Vagina (tissue), 2 donors: ENCODE measurements at regions not wholly inside any gene's neighbourhood (a gene's known extent, or its start where the extent isn't known, plus 50 kb on each side); places are given as distances from the start of the nearest gene placed in this dataset.

Experiments used
- DNase-seq, 2 donors: peaks; one replicate each; pipeline ENCODE4 v3.0.0-alpha.2; 2017; ENCODE audit errors: extremely low spot score in 2 of 2
- H3K27ac ChIP-seq: fragments of 200-600 bp; sonication (generic); one replicate; pipeline ENCODE4 v1.5.1; 2019
- H3K27me3 ChIP-seq: fragments of 200-600 bp; sonication (generic); one replicate; pipeline ENCODE4 v1.5.1; 2019
- H3K36me3 ChIP-seq, 2 donors: fragments of 200-600 bp; sonication (generic); one replicate each; pipeline ENCODE4 v1.5.1; 2017 to 2019
- H3K4me1 ChIP-seq: fragments of 200-600 bp; sonication (generic); one replicate; pipeline ENCODE4 v1.5.1; 2019
- H3K4me3 ChIP-seq, 2 donors: fragments of 200-600 bp; sonication (generic); 1 replicate in 1 of 2; 2 replicates in 1 of 2; pipeline ENCODE4 v1.5.1; 2016 to 2019
- H3K9me3 ChIP-seq: fragments of 200-600 bp; sonication (generic); one replicate; pipeline ENCODE4 v1.5.1; 2019
- POLR2A ChIP-seq, 2 donors: fragments of 450-650 bp; IDR thresholded peaks; one replicate each; pipeline ENCODE4 v1.6.1; 2017; ENCODE audit warnings: antibody characterized with exemption in 2 of 2, mild to moderate bottlenecking in 2 of 2, moderate library complexity in 2 of 2
- POLR2AphosphoS5 ChIP-seq, 2 donors: sonication (generic); formaldehyde crosslinking; IDR thresholded peaks; one replicate each; pipeline ENCODE4 v1.9.0; 2017; ENCODE audit warnings: antibody characterized with exemption in 2 of 2, mild to moderate bottlenecking in 2 of 2, low read depth in 1 of 2; ENCODE audit not compliant: insufficient read depth in 1 of 2
- intact Hi-C: fragments of 100-400 bp; cut with DNase I; formaldehyde crosslinking; loops from one replicate; pipeline ENCODE4 v1.15.1; 2023
- TF ChIP-seq, protein P1 (sequence below), 3 experiments: fragments of 450-650 bp in 2 of 3; fragments of 200-600 bp in 1 of 3; sonication (generic) in 1 of 3; IDR thresholded peaks; one replicate each; pipeline ENCODE4 v1.5.1; 2017 to 2019; ENCODE audit warnings: antibody characterized with exemption in 3 of 3, mild to moderate bottlenecking in 2 of 3, moderate library complexity in 2 of 3

DNA sequence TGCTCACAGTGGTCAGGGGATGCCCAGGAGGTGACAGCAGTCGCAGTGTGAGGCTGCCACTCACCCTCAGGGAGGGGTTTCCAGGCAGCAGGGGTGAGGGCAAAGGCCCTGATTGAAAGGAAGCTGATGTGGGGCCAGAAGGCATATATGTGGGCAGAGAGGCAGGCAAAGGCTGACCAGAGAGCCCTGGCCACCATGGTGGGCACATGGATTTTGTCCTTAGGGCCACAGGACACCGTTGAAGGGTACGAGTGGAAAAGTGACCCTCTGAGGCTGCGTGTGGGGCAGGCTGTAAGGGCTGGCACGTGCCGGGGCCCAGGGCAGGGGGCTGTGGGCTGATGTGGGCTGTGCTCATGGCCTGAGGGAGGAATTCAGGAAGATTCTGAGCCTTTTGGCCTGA, 57.5 kb upstream of the ZNF32 start:
- intact Hi-C loops = no loop called here
- no peak for TF ChIP-seq POLR2A (IDR thresholded peaks at IDR 0.05)
- TF ChIP-seq, protein P1, sequence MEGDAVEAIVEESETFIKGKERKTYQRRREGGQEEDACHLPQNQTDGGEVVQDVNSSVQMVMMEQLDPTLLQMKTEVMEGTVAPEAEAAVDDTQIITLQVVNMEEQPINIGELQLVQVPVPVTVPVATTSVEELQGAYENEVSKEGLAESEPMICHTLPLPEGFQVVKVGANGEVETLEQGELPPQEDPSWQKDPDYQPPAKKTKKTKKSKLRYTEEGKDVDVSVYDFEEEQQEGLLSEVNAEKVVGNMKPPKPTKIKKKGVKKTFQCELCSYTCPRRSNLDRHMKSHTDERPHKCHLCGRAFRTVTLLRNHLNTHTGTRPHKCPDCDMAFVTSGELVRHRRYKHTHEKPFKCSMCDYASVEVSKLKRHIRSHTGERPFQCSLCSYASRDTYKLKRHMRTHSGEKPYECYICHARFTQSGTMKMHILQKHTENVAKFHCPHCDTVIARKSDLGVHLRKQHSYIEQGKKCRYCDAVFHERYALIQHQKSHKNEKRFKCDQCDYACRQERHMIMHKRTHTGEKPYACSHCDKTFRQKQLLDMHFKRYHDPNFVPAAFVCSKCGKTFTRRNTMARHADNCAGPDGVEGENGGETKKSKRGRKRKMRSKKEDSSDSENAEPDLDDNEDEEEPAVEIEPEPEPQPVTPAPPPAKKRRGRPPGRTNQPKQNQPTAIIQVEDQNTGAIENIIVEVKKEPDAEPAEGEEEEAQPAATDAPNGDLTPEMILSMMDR (IDR thresholded peaks at IDR 0.05) = no peak
- no peak for TF ChIP-seq POLR2AphosphoS5 (IDR thresholded peaks at IDR 0.05; ENCODE audit: insufficient read depth in 1 of 2, low read depth in 1 of 2)

GRCh38 chr10:43703286-43703685, 54.6 kb upstream of the ZNF32 start:
- Histone ChIP-seq H3K4me1 (peaks cover 7% of the 10 kb centered on the region), H3K27me3 (no peaks in the 10 kb centered on the region), H3K36me3 (no peaks in the 10 kb centered on the region), H3K9me3 (no peaks in the 10 kb centered on the region), H3K4me3 (no peak overlapping the region), H3K27ac (no peak overlapping the region)
- no peak for DNase-seq
- intact Hi-C loops = no loop called here
- no peak for TF ChIP-seq POLR2A (IDR thresholded peaks at IDR 0.05)
- TF ChIP-seq POLR2AphosphoS5 (IDR thresholded peaks at IDR 0.05; ENCODE audit: insufficient read depth in 1 of 2, low read depth in 1 of 2) = no peak
- TF ChIP-seq, protein P1 (IDR thresholded peaks at IDR 0.05) = no peak

More for the DNA sequence above, 57.5 kb upstream of the ZNF32 start:
- Histone ChIP-seq H3K4me3 (no peak overlapping the region), H3K27me3 (no peaks in the 10 kb centered on the region), H3K4me1 (peaks cover 12% of the 10 kb centered on the region), H3K9me3 (no peaks in the 10 kb centered on the region), H3K27ac (no peak overlapping the region), H3K36me3 (no peaks in the 10 kb centered on the region)
- peak; percentile 64 to 74 for DNase-seq

DNA sequence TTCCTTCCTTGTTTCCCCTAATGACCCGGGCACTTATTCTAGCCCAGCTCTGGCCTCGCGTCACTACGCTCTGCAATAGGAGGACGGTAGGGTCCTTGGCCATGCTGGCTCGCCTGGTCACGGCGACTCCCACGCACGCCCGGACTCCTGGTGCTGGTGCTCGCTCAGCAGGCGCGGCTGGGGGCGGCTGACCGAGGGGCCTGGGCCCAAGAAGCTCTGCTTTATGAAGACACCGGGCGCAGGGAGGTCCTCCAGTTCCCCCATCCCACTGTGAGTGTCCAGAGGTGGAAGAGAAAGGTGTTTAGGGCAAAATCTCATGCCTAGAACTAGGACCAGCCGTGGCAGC, 54.2 kb upstream of the ZNF32 start:
- no peak for TF ChIP-seq POLR2AphosphoS5 (IDR thresholded peaks at IDR 0.05; ENCODE audit: insufficient read depth in 1 of 2, low read depth in 1 of 2)
- no peak for TF ChIP-seq POLR2A (IDR thresholded peaks at IDR 0.05)
- TF ChIP-seq, protein P1 (IDR thresholded peaks at IDR 0.05) = no peak
- Histone ChIP-seq H3K27me3 (no peaks in the 10 kb centered on the region), H3K9me3 (no peaks in the 10 kb centered on the region), H3K36me3 (no peaks in the 10 kb centered on the region), H3K27ac (no peak overlapping the region), H3K4me3 (no peak overlapping the region), H3K4me1 (peaks cover 6% of the 10 kb centered on the region)
- intact Hi-C loops = no loop called here
- DNase-seq = no peak

DNA sequence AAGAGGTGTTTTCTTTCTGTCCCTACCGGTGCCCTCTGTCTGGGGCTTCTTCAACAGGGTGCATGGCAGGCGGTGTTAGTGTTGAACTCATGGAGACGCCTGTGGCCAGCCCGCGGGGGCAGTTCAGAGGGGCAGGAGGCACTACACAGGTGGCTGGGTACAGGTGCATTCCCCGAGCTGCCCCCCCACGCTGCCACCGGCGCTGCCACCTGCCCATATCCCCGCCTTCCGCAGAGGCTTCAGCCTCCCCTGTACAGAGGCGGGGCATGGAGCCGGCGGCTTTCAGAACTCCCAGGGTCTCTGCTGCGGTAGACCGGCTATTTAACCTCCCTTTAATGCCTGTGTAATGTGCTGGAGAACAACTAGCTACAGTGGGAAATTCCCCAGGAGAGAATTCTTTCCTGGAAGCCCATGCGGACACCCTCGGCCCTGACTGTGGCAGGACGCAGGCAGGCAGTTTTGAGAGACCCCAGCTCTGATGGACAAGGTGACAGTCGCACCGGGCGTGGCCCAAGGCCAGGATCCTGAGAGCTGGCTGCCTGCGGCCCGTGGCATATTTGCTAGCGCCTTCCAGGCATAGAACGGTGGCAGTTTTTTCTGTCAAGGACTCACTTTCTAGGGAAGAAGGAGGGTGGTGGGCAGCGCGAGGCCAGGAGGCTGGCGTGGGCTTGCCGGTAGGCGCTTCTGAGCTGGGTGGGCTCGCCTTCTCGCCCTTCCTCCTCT, 53.7 kb upstream of the ZNF32 start:
- intact Hi-C loops = no loop called here
- H3K36me3 ChIP-seq = no peaks in the 10 kb centered on the region
- no peak for DNase-seq
- H3K27ac ChIP-seq = no peak overlapping the region
- no peak for TF ChIP-seq POLR2A (IDR thresholded peaks at IDR 0.05)
- no peak for TF ChIP-seq POLR2AphosphoS5 (IDR thresholded peaks at IDR 0.05; ENCODE audit: insufficient read depth in 1 of 2, low read depth in 1 of 2)
- TF ChIP-seq, protein P1 (IDR thresholded peaks at IDR 0.05) = no peak
- no peak overlapping the region for H3K4me3 ChIP-seq
- no peaks in the 10 kb centered on the region for H3K9me3 ChIP-seq
- H3K4me1 ChIP-seq = peaks cover under 1% of the 10 kb centered on the region
- H3K27me3 ChIP-seq = no peaks in the 10 kb centered on the region

GRCh38 chr10:43701295-43701694, 52.6 kb upstream of the ZNF32 start:
- DNase-seq = no peak
- H3K9me3 ChIP-seq = no peaks in the 10 kb centered on the region
- no peaks in the 10 kb centered on the region for H3K4me1 ChIP-seq
- no peak for TF ChIP-seq POLR2AphosphoS5 (IDR thresholded peaks at IDR 0.05; ENCODE audit: insufficient read depth in 1 of 2, low read depth in 1 of 2)
- TF ChIP-seq POLR2A (IDR thresholded peaks at IDR 0.05) = no peak
- TF ChIP-seq, protein P1 (IDR thresholded peaks at IDR 0.05) = no peak
- H3K36me3 ChIP-seq = no peaks in the 10 kb centered on the region
- no peak overlapping the region for H3K4me3 ChIP-seq
- H3K27ac ChIP-seq = no peak overlapping the region
- H3K27me3 ChIP-seq = no peaks in the 10 kb centered on the region
- intact Hi-C loops = no loop called here
